Neural crest cell (in vitro differentiated cells): ENCODE measurements at regions not wholly inside any gene's neighbourhood (a gene's known extent, or its start where the extent isn't known, plus 50 kb on each side); places are given as distances from the start of the nearest gene placed in this dataset.

Source experiments
- DNase-seq: peaks from one replicate; pipeline ENCODE4 v3.0.0; 2021; ENCODE audit warnings: low read depth, mixed read lengths, low spot score
- H3K27ac Mint-ChIP-seq: one replicate; pipeline ENCODE4 v1.8.0; 2021; ENCODE audit warnings: mild to moderate bottlenecking, mixed read lengths; ENCODE audit not compliant: unreplicated experiment
- H3K27me3 Mint-ChIP-seq: 2 replicates; pipeline ENCODE4 v1.8.0; 2021; ENCODE audit warnings: low read depth, mild to moderate bottlenecking, mixed read lengths
- H3K36me3 Mint-ChIP-seq: 2 replicates; pipeline ENCODE4 v1.8.0; 2021; ENCODE audit warnings: low read depth, mild to moderate bottlenecking, mixed read lengths
- H3K4me1 Mint-ChIP-seq: 2 replicates; pipeline ENCODE4 v1.8.0; 2021; ENCODE audit warnings: mixed read lengths
- H3K4me3 Mint-ChIP-seq: one replicate; pipeline ENCODE4 v1.8.0; 2021; ENCODE audit warnings: mild to moderate bottlenecking, mixed read lengths
- H3K9me3 Mint-ChIP-seq: 2 replicates; pipeline ENCODE4 v1.8.0; 2021; ENCODE audit warnings: mixed read lengths
- CTCF ChIP-seq: fragments of 200-600 bp; sonication (generic); conservative IDR thresholded peaks from 2 replicates; pipeline ENCODE4 v1.5.0; 2021; ENCODE audit warnings: antibody characterized with exemption, mild to moderate bottlenecking

GRCh38 chr9:105834404-105834803 lies 140.1 kb downstream of the TMEM38B start:
- Mint-ChIP-seq H3K9me3 (peaks cover 4% of the 10 kb centered on the region), H3K36me3 (no peaks in the 10 kb centered on the region), H3K4me1 (peaks cover 21% of the 10 kb centered on the region), H3K4me3 (no peak overlapping the region), H3K27ac (no peak overlapping the region), H3K27me3 (no peaks in the 10 kb centered on the region)
- TF ChIP-seq CTCF: no peak
- DNase-seq: no peak

GRCh38 chr9:105835721-105836120 lies 141.4 kb downstream of the TMEM38B start:
- DNase-seq: no peak
- no peak for TF ChIP-seq CTCF
- Mint-ChIP-seq H3K27ac (no peak overlapping the region), H3K9me3 (peaks cover 4% of the 10 kb centered on the region), H3K36me3 (no peaks in the 10 kb centered on the region), H3K4me3 (no peak overlapping the region), H3K27me3 (no peaks in the 10 kb centered on the region), H3K4me1 (peaks cover 21% of the 10 kb centered on the region)

GRCh38 chr9:105836936-105837660 lies 142.8 kb downstream of the TMEM38B start:
- Mint-ChIP-seq H3K9me3 (no peaks in the 10 kb centered on the region), H3K4me3 (no peak overlapping the region), H3K36me3 (no peaks in the 10 kb centered on the region), H3K27ac (no peak overlapping the region), H3K4me1 (peaks cover 24% of the 10 kb centered on the region), H3K27me3 (no peaks in the 10 kb centered on the region)
- TF ChIP-seq CTCF: no peak
- DNase-seq: no peak

- no peaks in the 10 kb centered on the region for H3K9me3 Mint-ChIP-seq
- no peaks in the 10 kb centered on the region for H3K27me3 Mint-ChIP-seq
- TF ChIP-seq CTCF: no peak
- H3K27ac Mint-ChIP-seq: no peak overlapping the region
- no peaks in the 10 kb centered on the region for H3K36me3 Mint-ChIP-seq
- H3K4me1 Mint-ChIP-seq: peaks cover 12% of the 10 kb centered on the region
- H3K4me3 Mint-ChIP-seq: no peak overlapping the region
- DNase-seq: no peak
Measured at GRCh38 chr9:105841562-105841961, 147.2 kb downstream of the TMEM38B start.

- DNase-seq: peak; percentile 40
- Mint-ChIP-seq H3K27ac (no peak overlapping the region), H3K27me3 (no peaks in the 10 kb centered on the region), H3K4me3 (no peak overlapping the region), H3K9me3 (no peaks in the 10 kb centered on the region), H3K4me1 (peaks cover 6% of the 10 kb centered on the region), H3K36me3 (no peaks in the 10 kb centered on the region)
- TF ChIP-seq CTCF: peak; percentile 93
Measured at GRCh38 chr9:105842023-105842644, 147.8 kb downstream of the TMEM38B start.
